Hepatocyte (in vitro differentiated cells): ENCODE measurements at regions not wholly inside any gene's neighbourhood (a gene's known extent, or its start where the extent isn't known, plus 50 kb on each side); places are given as distances from the start of the nearest gene placed in this dataset.

Experiments
- DNase-seq: peaks from one replicate; pipeline ENCODE4 v3.0.0-alpha.2; 2016; ENCODE audit warnings: low spot score
- H2AFZ ChIP-seq: fragments of 200-600 bp; sonication (generic); 2 replicates; pipeline ENCODE4 v1.6.0; 2016; ENCODE audit warnings: antibody characterized with exemption, mild to moderate bottlenecking
- H3K27ac ChIP-seq: fragments of 200-600 bp; sonication (generic); 2 replicates; pipeline ENCODE4 v1.5.1; 2016; ENCODE audit warnings: mild to moderate bottlenecking
- H3K27me3 ChIP-seq: fragments of 200-600 bp; sonication (generic); 2 replicates; pipeline ENCODE4 v1.6.1; 2016
- H3K36me3 ChIP-seq: fragments of 200-600 bp; sonication (generic); replicated peaks from 2 replicates; pipeline ENCODE4 v1.5.1; 2016; ENCODE audit warnings: low read depth; ENCODE audit not compliant: insufficient read depth
- H3K4me1 ChIP-seq: fragments of 200-600 bp; sonication (generic); 2 replicates; pipeline ENCODE4 v1.5.1; 2016; ENCODE audit warnings: mild to moderate bottlenecking, moderate library complexity; ENCODE audit not compliant: insufficient read depth
- H3K4me2 ChIP-seq: fragments of 200-600 bp; sonication (generic); 2 replicates; pipeline ENCODE4 v1.6.0; 2016
- H3K4me3 ChIP-seq: fragments of 200-600 bp; sonication (generic); 2 replicates; pipeline ENCODE4 v1.5.1; 2016; ENCODE audit warnings: mild to moderate bottlenecking
- H3K79me2 ChIP-seq: fragments of 200-600 bp; sonication (generic); 2 replicates; pipeline ENCODE4 v1.6.0; 2017; ENCODE audit warnings: mild to moderate bottlenecking
- H3K9me2 ChIP-seq: fragments of 200-600 bp; sonication (generic); replicated peaks from 2 replicates; pipeline ENCODE4 v1.6.0; 2017; ENCODE audit warnings: mild to moderate bottlenecking; ENCODE audit not compliant: insufficient read depth
- H3K9me3 ChIP-seq: fragments of 200-600 bp; sonication (generic); 2 replicates; pipeline ENCODE4 v1.5.1; 2016; ENCODE audit warnings: low read depth, mild to moderate bottlenecking
- H4K20me1 ChIP-seq: fragments of 200-600 bp; sonication (generic); 2 replicates; pipeline ENCODE4 v1.6.0; 2016; ENCODE audit warnings: mild to moderate bottlenecking; ENCODE audit not compliant: insufficient read depth, poor library complexity, severe bottlenecking
- CTCF ChIP-seq: fragments of 200-600 bp; sonication (generic); IDR thresholded peaks from 2 replicates; pipeline ENCODE4 v1.5.1; 2016; ENCODE audit warnings: antibody characterized with exemption, mild to moderate bottlenecking; ENCODE audit not compliant: poor library complexity
- EZH2 ChIP-seq: fragments of 200-600 bp; sonication (generic); IDR thresholded peaks from 2 replicates; pipeline ENCODE4 v1.6.1; 2016; ENCODE audit warnings: antibody characterized with exemption, mild to moderate bottlenecking, borderline replicate concordance
- EZH2phosphoT487 ChIP-seq: fragments of 200-600 bp; sonication (generic); IDR thresholded peaks from one replicate; pipeline ENCODE4 v1.6.1; 2018; ENCODE audit warnings: antibody characterized with exemption, mild to moderate bottlenecking, low read depth, moderate library complexity; ENCODE audit not compliant: unreplicated experiment, severe bottlenecking
- WGBS: methylation state at CpG from one replicate; pipeline ENCODE4 v1.1.6; 2016; ENCODE audit warnings: low lambda C conversion rate; ENCODE audit errors: missing lambda C conversion rate; 5-methylcytosine and 5-hydroxymethylcytosine counted together

GRCh38 chr14:58912799-58913432 is 275.2 kb downstream of the DACT1 start:
- peak; percentile 14 for DNase-seq
- peaks cover 4% of the 10 kb centered on the region for H3K4me1 ChIP-seq
- no peak overlapping the region for H2AFZ ChIP-seq
- no peaks in the 10 kb centered on the region for H3K9me2 ChIP-seq
- no peak overlapping the region for H3K4me2 ChIP-seq
- H3K27ac ChIP-seq, result no peak overlapping the region
- H3K9me3 ChIP-seq, result no peaks in the 10 kb centered on the region
- 82% methylated on average over 3 of the region's 3 CpGs for WGBS
- no peaks in the 10 kb centered on the region for H4K20me1 ChIP-seq
- no peaks in the 10 kb centered on the region for H3K79me2 ChIP-seq
- H3K36me3 ChIP-seq, result no peaks in the 10 kb centered on the region
- no peak for TF ChIP-seq EZH2
- TF ChIP-seq EZH2phosphoT487, result no peak
- no peak for TF ChIP-seq CTCF
- no peak overlapping the region for H3K4me3 ChIP-seq
- no peaks in the 10 kb centered on the region for H3K27me3 ChIP-seq

GRCh38 chr14:58914279-58914855 is 274.1 kb upstream of the DAAM1 start:
- Histone ChIP-seq H3K4me1 (peaks cover 5% of the 10 kb centered on the region), H2AFZ (no peak overlapping the region), H3K9me2 (no peaks in the 10 kb centered on the region), H3K9me3 (no peaks in the 10 kb centered on the region), H3K79me2 (no peaks in the 10 kb centered on the region), H3K4me3 (no peak overlapping the region), H3K36me3 (no peaks in the 10 kb centered on the region), H4K20me1 (no peaks in the 10 kb centered on the region), H3K27me3 (no peaks in the 10 kb centered on the region), H3K4me2 (no peak overlapping the region), H3K27ac (no peak overlapping the region)
- TF ChIP-seq CTCF (no peak), EZH2 (no peak), EZH2phosphoT487 (no peak)
- WGBS, result 74% methylated on average over 10 of the region's 10 CpGs
- DNase-seq, result no peak

GRCh38 chr14:58915646-58916045 is 272.8 kb upstream of the DAAM1 start:
- Histone ChIP-seq H3K36me3 (no peaks in the 10 kb centered on the region), H3K27ac (no peak overlapping the region), H3K4me3 (no peak overlapping the region), H4K20me1 (no peaks in the 10 kb centered on the region), H3K79me2 (no peaks in the 10 kb centered on the region), H3K9me2 (no peaks in the 10 kb centered on the region), H3K9me3 (no peaks in the 10 kb centered on the region), H3K4me1 (peaks cover 12% of the 10 kb centered on the region), H3K27me3 (no peaks in the 10 kb centered on the region), H2AFZ (no peak overlapping the region), H3K4me2 (no peak overlapping the region)
- TF ChIP-seq EZH2phosphoT487, result no peak
- TF ChIP-seq EZH2, result no peak
- TF ChIP-seq CTCF, result no peak
- DNase-seq, result no peak
- WGBS, result 81% methylated on average over 2 of the region's 2 CpGs
